Neural cell (in vitro differentiated cells): ENCODE measurements at regions not wholly inside any gene's neighbourhood (a gene's known extent, or its start where the extent isn't known, plus 50 kb on each side); places are given as distances from the start of the nearest gene placed in this dataset.

Experiments
- H2AFZ ChIP-seq: fragments of 200-600, 300-800 bp; sonication (generic), shearing (Covaris generic); 2 replicates; pipeline ENCODE4 v1.6.0; 2014; ENCODE audit warnings: low read depth, mild to moderate bottlenecking, antibody characterized with exemption, low read length, moderate library complexity
- H3F3A ChIP-seq: fragments of 200-600 bp; shearing (Covaris generic); 2 replicates; pipeline ENCODE4 v1.6.1; 2016; ENCODE audit warnings: mild to moderate bottlenecking, moderate library complexity, mixed read lengths, antibody characterized with exemption, low read length; ENCODE audit not compliant: insufficient read depth, poor library complexity, severe bottlenecking
- H3K27ac ChIP-seq: fragments of 200-600, 300-800 bp; sonication (generic), shearing (Covaris generic); 2 replicates; pipeline ENCODE4 v1.5.1; 2014; ENCODE audit warnings: mild to moderate bottlenecking, low read length, moderate library complexity
- H3K27me3 ChIP-seq: fragments of 300-800, 200-600 bp; sonication (generic), shearing (Covaris generic); 2 replicates; pipeline ENCODE4 v1.6.0; 2014; ENCODE audit warnings: mild to moderate bottlenecking, low read depth, low read length, moderate library complexity; ENCODE audit not compliant: insufficient read depth
- H3K36me3 ChIP-seq: fragments of 300-800, 200-600 bp; sonication (generic), shearing (Covaris generic); 2 replicates; pipeline ENCODE4 v1.5.1; 2014; ENCODE audit warnings: mild to moderate bottlenecking, antibody characterized with exemption, low read length, moderate library complexity; ENCODE audit not compliant: insufficient read depth
- H3K4me2 ChIP-seq: fragments of 300-800, 200-600 bp; sonication (generic), shearing (Covaris generic); 2 replicates; pipeline ENCODE4 v1.6.0; 2014; ENCODE audit warnings: mild to moderate bottlenecking, low read length
- H3K4me3 ChIP-seq: fragments of 300-800, 200-600 bp; sonication (generic), shearing (Covaris generic); 2 replicates; pipeline ENCODE4 v1.5.1; 2014; ENCODE audit warnings: mild to moderate bottlenecking, low read length, moderate library complexity
- H3K79me2 ChIP-seq: fragments of 200-600 bp; shearing (Covaris generic); replicated peaks from 2 replicates; pipeline ENCODE4 v1.6.0; 2014; ENCODE audit warnings: mild to moderate bottlenecking, low read length, moderate library complexity; ENCODE audit not compliant: insufficient read depth
- H3K9ac ChIP-seq: fragments of 300-800, 200-600 bp; sonication (generic), shearing (Covaris generic); 2 replicates; pipeline ENCODE4 v1.6.1; 2016; ENCODE audit warnings: mild to moderate bottlenecking, low read length, mixed read lengths
- H3K9me2 ChIP-seq: fragments of 200-600 bp; shearing (Covaris generic); 2 replicates; pipeline ENCODE4 v1.6.1; 2016; ENCODE audit warnings: mild to moderate bottlenecking, low read length, mixed read lengths; ENCODE audit not compliant: insufficient read depth
- H3K9me3 ChIP-seq: fragments of 200-600, 300-800 bp; sonication (generic), shearing (Covaris generic); 2 replicates; pipeline ENCODE4 v1.6.1; 2016; ENCODE audit warnings: mild to moderate bottlenecking, mixed run types, low read length, moderate library complexity, mixed read lengths
- H4K20me1 ChIP-seq: fragments of 200-600 bp; shearing (Covaris generic); 2 replicates; pipeline ENCODE4 v1.6.1; 2016; ENCODE audit warnings: mild to moderate bottlenecking, mixed run types; ENCODE audit not compliant: insufficient read depth
- CTCF ChIP-seq: fragments of 450-650 bp; IDR thresholded peaks from 2 replicates; pipeline ENCODE4 v1.5.1; 2014; ENCODE audit warnings: antibody characterized with exemption, mild to moderate bottlenecking, moderate library complexity; ENCODE audit not compliant: poor library complexity, severe bottlenecking
- EP300 ChIP-seq: fragments of 450-650 bp; conservative IDR thresholded peaks from 2 replicates; pipeline ENCODE4 v1.6.1; 2014; ENCODE audit warnings: antibody characterized with exemption, mild to moderate bottlenecking, moderate library complexity; ENCODE audit not compliant: poor library complexity, severe bottlenecking
- EZH2 ChIP-seq: fragments of 200-600, 300-800 bp; shearing (Covaris generic), sonication (generic); IDR thresholded peaks from 2 replicates; pipeline ENCODE4 v1.6.1; 2014; ENCODE audit warnings: antibody characterized with exemption, low read length, borderline replicate concordance, mild to moderate bottlenecking; ENCODE audit not compliant: insufficient read depth, poor library complexity, severe bottlenecking
- MXI1 ChIP-seq: fragments of 450-650 bp; conservative IDR thresholded peaks from 2 replicates; pipeline ENCODE4 v1.6.1; 2014; ENCODE audit warnings: antibody characterized with exemption, mild to moderate bottlenecking; ENCODE audit not compliant: poor library complexity, severe bottlenecking
- POLR2AphosphoS5 ChIP-seq: IDR thresholded peaks from 2 replicates; pipeline ENCODE4 v1.6.1; 2012
- RAD21 ChIP-seq: fragments of 450-650 bp; conservative IDR thresholded peaks from 2 replicates; pipeline ENCODE4 v1.6.1; 2014; ENCODE audit warnings: antibody characterized with exemption, mild to moderate bottlenecking, moderate library complexity
- REST ChIP-seq: IDR thresholded peaks from 2 replicates; pipeline ENCODE4 v1.6.1; 2012; ENCODE audit warnings: borderline replicate concordance
- SMC3 ChIP-seq: fragments of 450-650 bp; conservative IDR thresholded peaks from 2 replicates; pipeline ENCODE4 v1.6.1; 2014; ENCODE audit warnings: antibody characterized with exemption, mild to moderate bottlenecking, moderate library complexity; ENCODE audit not compliant: poor library complexity
- TAF1 ChIP-seq: IDR thresholded peaks from 2 replicates; pipeline ENCODE4 v1.6.1; 2012; ENCODE audit warnings: low read depth

- Histone ChIP-seq H3K4me3 (no peak overlapping the region), H3K27ac (no peak overlapping the region), H3K27me3 (no peaks in the 10 kb centered on the region), H3K4me2 (no peak overlapping the region), H4K20me1 (no peaks in the 10 kb centered on the region), H3K9me2 (no peaks in the 10 kb centered on the region), H2AFZ (no peak overlapping the region), H3K79me2 (no peaks in the 10 kb centered on the region), H3K9me3 (no peaks in the 10 kb centered on the region), H3K36me3 (no peaks in the 10 kb centered on the region), H3K9ac (no peak overlapping the region), H3F3A (no peaks in the 10 kb centered on the region)
- TF ChIP-seq CTCF (no peak), REST (no peak), RAD21 (no peak), TAF1 (no peak), EZH2 (no peak), MXI1 (no peak), EP300 (no peak), SMC3 (no peak)
These were observed 132.7 kb downstream of the JCAD start for GRCh38 chr10:29926693-29927048.

GRCh38 chr10:29925771-29926692, 133.4 kb downstream of the JCAD start:
- TF ChIP-seq SMC3 (no peak), POLR2AphosphoS5 (no peak), CTCF (no peak), EP300 (no peak), MXI1 (no peak), RAD21 (no peak), EZH2 (no peak), REST (no peak), TAF1 (no peak)
- Histone ChIP-seq H3K9ac (no peak overlapping the region), H3K36me3 (no peaks in the 10 kb centered on the region), H4K20me1 (no peaks in the 10 kb centered on the region), H3K4me3 (no peak overlapping the region), H2AFZ (no peak overlapping the region), H3K79me2 (no peaks in the 10 kb centered on the region), H3K27ac (no peak overlapping the region), H3K9me3 (no peaks in the 10 kb centered on the region), H3K9me2 (no peaks in the 10 kb centered on the region), H3K27me3 (no peaks in the 10 kb centered on the region), H3F3A (no peaks in the 10 kb centered on the region), H3K4me2 (no peak overlapping the region)
